ENCODE measurements at regions not wholly inside any gene's neighbourhood (a gene's known extent, or its start where the extent isn't known, plus 50 kb on each side); places are given as distances from the start of the nearest gene placed in this dataset.

DNA sequence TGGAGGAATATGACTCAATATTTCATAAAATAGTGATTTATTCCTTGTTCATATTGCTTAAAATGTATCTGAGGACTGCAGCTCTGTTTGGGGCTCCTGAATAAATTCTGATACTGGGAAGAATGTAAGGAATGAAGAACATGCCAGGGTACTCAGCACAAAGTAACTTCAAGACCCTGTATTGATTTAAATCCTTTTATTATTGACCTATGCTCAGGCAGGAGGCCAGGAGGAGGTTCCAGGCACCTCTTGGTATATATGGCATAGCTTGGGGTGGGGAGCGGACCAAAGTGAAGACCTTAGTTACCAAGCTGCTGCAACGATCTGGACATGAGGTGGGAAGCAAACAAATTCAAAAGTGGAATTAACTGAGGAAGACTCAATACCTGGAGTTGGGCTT is 142.8 kb upstream of the PEX5L start:
- TF ChIP-seq, protein P1, sequence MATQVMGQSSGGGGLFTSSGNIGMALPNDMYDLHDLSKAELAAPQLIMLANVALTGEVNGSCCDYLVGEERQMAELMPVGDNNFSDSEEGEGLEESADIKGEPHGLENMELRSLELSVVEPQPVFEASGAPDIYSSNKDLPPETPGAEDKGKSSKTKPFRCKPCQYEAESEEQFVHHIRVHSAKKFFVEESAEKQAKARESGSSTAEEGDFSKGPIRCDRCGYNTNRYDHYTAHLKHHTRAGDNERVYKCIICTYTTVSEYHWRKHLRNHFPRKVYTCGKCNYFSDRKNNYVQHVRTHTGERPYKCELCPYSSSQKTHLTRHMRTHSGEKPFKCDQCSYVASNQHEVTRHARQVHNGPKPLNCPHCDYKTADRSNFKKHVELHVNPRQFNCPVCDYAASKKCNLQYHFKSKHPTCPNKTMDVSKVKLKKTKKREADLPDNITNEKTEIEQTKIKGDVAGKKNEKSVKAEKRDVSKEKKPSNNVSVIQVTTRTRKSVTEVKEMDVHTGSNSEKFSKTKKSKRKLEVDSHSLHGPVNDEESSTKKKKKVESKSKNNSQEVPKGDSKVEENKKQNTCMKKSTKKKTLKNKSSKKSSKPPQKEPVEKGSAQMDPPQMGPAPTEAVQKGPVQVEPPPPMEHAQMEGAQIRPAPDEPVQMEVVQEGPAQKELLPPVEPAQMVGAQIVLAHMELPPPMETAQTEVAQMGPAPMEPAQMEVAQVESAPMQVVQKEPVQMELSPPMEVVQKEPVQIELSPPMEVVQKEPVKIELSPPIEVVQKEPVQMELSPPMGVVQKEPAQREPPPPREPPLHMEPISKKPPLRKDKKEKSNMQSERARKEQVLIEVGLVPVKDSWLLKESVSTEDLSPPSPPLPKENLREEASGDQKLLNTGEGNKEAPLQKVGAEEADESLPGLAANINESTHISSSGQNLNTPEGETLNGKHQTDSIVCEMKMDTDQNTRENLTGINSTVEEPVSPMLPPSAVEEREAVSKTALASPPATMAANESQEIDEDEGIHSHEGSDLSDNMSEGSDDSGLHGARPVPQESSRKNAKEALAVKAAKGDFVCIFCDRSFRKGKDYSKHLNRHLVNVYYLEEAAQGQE (IDR thresholded peaks at IDR 0.05; ENCODE audit: low read depth): no peak
- TF ChIP-seq TAF1 (IDR thresholded peaks at IDR 0.05; ENCODE audit: low read depth) (no peak), EP300 (IDR thresholded peaks at IDR 0.05; ENCODE audit: borderline replicate concordance) (no peak), NFIC (IDR thresholded peaks at IDR 0.05) (no peak), CREB1 (IDR thresholded peaks at IDR 0.05; ENCODE audit: low read depth) (no peak), EGR1 (IDR thresholded peaks at IDR 0.05) (no peak), YY1 (IDR thresholded peaks at IDR 0.05; ENCODE audit: low read depth) (no peak), ZBTB7A (IDR thresholded peaks at IDR 0.05; ENCODE audit: low read depth) (no peak), RAD21 (IDR thresholded peaks at IDR 0.05; ENCODE audit: low read depth) (no peak)

All from Ishikawa (cell line).